ENCODE measurements at regions not wholly inside any gene's neighbourhood (a gene's known extent, or its start where the extent isn't known, plus 50 kb on each side); places are given as distances from the start of the nearest gene placed in this dataset.
A peak's percentile ranks its signal among the peaks of the same experiment; 100 is the strongest.

DNA sequence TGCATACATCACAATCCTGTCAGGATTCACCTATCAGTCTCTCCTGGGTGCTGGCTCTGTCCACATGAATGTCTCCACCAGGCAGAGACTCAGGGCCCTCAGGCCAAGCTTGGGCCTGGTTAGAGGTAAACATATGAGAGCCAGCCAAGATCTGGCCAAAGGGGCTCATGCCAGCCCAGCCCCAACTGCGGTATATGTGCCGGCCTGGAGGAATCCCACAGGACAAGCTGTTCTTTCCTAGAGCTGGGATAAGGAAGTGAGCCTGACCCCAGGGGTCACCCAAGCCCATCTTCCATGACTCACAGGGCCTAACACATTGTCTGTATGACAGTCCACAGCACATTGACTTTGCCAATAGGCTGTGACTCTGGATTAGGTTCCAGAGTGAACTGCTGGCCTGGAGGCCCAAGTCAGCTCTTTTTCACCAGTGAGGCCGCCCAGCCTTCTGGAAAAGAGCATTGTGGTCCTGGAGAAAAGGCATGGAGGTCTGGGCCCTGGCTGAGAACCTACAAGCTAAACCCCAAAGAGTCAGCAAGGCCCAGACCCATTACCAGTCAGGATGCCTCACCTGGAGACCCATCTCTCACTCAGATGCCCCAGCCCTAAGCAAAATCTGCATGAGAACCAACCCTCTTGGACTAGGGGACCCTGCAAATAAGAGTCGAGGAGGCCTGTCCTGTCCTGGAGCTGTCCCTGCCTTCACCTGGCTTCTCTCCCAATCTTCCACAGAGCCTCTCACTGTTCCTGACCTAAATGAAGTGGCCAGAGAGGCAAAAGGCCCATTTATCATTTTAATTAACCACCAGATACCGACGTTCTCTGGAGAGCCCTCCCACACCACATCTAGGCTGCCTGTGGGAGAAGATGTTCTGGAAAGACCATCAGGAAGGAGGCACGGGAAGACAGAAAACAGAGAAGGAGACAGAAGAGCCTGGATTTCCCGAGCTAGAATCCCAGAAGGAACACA lies 120.9 kb upstream of the PKDCC start:
- DNase-seq = no peak

DNA sequence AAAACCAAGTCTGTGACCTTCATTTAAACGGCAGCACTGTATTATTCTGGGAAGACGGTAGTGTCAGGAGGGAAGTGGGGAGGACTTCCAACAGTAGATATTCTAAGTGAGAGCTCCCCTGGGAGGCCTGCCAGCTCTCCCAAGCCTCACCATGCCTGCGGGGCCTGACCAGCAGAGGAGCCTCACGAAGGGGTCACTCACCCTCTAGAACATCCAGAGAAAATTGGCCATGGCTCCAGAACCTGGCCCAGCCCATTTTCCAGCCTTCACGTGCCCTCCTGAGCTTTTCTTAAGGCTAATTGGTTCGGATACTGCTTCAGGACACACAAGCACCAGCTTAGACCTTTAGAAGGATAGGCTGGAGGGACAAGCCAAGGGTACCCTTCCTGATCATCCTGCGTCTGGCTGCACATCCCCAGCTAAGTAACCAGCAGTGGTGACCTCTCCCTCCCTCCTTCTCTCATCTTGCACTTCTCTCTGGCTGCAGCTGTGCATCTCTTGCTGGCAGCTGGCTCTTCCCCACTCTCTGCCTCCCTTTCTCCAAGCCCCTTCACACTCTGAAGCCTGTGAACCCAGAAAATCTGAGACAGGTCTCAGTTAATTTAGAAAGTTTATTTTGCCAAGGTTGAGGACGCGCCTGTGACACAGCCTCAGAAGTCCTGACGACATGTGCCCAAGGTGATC lies 120.1 kb upstream of the PKDCC start:
- no peak for DNase-seq

DNA sequence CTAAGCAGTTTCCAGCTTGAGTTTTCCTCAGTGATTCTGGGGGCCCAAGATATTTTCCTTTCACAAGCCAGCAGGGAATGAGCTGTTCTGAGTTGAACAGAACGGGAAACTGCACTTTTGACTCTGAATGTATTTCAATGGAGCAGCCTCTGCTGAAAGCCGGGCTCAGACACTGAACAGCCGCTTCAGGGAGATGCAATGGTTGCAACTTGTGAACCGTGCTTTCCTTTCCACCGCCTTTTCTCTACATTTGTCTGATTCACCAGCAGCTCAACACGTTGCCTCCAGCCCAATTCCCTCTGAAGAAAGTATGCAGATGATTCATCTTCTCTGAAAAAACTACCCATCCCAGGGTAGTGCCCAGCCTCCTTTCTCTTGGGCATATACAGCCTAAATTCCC lies 119.3 kb upstream of the PKDCC start:
- DNase-seq = peak; percentile 36

DNA sequence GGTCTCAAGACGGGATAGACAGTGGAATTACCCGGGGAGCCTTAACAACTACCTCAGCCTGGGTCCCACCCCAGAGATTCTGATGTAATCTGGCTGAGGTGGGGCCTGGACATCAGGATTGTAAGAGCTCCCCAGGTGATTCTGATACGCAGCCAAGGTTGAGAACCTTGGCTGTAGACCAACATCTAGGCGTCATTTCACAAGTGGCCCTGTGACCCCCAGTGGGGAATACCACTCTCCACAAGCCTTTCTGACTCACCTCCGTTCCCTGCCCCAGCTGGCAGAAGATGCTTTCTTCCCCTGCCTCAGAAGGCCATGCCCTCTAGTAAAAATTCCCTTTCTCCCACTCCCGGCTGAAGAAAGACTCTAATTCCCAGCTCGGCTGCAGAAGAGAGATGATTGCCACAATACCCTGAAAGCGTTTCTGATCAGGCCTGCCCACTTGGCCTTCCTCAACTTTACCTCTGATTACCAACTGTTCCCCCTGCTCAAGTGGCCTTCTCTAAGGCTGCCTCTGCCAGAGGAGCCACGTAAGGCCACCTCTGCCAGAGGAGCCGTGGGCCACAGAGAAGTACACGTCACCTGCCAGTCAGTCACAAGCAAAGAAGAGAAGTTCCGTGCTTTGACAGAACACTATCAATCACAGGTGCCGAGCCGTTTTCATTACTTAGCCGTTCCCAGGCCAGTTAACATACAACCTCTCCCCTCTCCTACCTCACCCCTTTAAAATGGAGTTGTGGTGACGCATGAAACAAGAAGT lies 116.8 kb upstream of the PKDCC start:
- no peak for DNase-seq

DNA sequence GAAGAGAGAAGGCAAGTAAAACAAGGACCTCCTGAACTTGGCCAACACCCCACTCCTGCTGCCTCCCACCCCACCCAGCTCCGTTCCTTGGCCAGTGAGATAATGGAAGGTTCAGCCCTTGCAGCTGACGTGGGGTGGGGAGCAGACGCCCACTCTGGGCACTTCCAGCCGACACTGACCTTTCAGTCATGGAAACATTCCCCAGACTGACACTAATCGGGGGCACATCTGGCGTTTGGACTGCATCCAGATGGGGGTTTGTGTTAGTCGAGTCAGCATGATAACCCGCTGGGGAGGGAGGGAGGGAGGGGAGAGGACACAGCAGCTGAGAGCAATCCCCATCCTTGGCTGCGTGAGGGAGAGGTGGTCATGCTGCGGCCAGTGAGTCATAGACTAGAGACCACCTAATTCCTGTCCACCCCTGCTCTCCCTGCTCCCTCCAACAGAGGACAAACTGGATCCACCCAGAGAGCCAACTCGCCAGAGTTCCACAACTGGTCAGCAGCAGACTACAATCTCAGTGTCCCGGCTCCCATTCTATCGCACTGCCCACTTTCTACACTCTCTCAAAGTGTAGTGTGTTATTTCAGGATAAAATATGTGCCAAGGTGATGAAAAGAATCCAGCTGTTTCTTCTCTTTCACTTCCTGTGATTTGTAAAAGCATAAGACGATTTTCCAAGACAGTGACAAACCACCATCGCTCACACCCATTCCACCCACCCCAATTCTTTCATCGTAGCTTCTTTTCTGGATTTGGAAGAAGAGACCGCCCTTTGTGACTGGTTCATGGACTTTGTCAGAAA lies 115.4 kb upstream of the PKDCC start:
- no peak for DNase-seq

DNA sequence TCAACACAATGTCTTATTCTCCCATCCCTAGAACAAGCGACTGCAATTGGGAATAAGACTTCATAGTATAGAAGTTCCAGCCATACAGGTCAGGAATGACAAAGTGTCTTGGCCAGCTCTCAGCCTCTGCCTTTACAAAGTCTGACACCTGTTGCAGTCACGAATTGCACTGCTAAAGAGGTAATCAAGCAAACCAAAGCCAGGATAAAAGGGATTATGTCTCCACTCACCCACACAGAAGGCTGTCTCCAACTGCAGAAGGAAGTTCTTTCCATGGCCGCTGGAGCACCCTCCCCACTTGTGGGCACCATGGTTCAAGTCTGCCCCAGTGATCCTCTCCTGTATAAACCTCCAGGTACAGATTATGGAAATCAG lies 114.8 kb upstream of the PKDCC start:
- DNase-seq = no peak

DNA sequence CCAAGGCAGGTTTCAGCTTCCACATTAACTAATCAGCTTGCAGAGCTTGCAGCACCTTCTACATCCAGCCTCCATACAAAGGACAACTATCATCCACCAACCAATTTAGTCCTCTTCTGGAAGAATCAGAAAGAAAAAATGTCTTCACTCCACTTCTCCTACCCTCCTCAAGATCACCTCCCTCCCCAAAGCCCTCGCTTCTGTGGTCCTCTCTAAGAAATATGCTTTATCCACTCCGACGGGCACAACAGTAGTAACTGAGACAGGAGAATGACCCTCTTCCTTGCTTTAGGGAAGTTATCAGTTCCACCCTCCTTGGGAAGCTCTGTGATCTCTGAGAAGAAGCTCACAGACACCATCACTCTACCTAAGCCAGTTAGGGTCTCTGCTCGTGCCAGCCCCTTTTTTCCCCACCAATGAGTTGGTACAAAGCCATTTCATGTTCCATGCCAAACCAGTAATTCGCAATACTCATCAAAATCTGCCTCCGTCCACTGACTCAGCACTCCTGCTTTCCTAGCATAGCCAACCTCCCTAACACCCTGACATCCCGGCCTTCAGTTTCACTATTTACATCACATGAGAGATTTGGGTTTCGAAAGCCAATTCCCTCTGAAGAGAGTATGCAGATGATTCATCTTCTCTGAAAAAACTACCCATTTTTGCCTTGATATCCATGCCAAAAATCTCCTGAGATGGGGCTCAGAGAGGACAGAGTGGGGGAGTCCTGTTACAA lies 114.1 kb upstream of the PKDCC start:
- DNase-seq = peak; percentile 37

DNA sequence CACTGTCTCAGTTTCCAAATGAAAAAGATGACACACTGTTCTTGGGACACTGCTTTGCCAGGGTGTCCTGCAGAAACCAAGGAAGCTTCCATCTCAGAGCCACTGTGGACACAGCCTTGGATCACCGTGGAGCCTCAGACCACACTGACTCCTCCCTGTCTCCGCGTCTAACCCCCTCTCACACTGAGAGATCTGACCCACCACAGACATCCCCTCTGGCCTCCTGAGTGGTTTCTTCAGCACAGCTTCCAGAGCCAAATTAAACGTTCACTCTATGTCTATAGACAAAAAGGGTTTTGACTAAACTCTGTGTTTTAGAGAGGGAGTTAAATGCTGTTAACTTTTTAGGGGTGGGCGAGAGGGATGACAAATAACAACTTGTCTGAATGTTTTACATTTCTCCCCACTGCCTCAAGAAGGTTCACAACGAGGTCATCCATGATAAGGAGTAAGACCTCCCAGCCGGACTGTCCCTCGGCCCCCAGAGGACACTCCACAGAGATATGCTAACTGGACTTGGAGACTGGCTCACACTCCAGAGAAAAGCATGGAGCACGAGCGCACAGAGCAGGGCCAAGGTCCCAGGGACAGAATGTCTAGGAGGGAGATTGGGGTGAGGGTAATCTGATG lies 113.4 kb upstream of the PKDCC start:
- no peak for DNase-seq

DNA sequence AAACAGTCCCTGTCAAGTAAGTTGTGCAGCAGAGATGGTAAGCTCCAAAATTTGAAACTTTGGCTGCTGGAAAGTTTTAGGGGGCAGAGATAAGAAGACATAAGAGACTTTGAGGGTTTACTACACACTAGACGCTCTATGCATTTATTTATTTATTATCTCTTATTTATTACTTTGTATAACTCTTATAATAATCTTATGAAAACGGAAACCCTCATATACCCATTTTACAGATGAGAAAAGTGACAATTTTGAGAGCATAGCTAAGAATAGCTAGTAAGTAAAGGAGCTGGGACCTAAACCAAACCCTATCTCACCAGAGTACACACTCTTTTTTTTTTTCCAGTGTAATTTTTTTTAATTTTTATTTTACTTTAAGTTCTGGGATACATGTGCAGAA lies 112.8 kb upstream of the PKDCC start:
- DNase-seq = no peak

DNA sequence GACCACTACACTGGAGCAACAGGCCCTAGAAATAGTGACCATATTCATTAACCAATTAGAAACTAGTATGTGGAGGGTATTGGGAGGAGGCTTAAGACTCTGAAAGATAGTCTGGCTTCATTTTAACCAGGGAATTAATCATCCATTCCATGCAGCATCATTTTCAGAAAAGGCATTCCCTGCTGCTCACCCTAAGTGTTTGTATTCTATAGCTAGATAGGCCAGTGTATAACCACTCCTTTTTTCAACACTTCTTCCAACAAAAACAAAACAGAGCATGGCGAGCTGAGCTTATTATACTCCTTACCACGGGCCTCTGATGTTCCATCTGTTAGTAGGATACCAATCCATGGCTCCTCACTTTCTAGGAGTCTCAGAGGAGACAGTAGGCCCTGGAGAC lies 112.0 kb upstream of the PKDCC start:
- no peak for DNase-seq

DNA sequence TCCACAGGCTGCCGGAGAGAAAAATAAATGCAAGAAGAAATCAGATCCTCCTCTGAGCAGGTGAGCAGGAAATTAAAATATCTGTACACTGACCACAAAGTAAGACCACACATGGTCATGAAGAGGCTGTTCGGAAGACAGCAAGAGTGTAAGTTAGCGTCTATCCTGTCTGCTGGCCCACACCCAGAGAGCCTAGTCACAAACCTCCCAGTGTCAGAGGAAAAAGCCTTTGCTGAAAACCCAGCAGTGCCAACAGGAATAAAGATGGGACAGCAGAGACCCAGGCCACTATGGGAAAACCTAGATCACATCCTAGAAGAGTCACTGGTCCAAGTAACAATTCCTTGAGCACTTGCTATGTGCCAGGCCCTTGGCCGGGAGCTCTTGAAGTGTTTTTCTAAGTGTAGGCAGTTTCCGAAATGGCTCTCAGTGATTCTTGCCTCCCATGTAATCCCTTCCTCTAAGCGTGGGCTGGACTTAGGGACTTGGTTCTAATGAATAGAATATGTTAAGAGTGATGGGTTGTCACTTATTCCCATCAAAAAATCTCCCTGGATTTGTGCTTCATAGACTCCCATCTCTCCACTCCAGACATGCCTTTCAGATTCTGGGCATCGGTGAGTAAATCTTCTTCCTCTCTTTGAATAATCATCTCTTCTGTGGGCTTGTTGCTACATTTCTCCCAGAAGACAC lies 110.9 kb upstream of the PKDCC start:
- DNase-seq = no peak

DNA sequence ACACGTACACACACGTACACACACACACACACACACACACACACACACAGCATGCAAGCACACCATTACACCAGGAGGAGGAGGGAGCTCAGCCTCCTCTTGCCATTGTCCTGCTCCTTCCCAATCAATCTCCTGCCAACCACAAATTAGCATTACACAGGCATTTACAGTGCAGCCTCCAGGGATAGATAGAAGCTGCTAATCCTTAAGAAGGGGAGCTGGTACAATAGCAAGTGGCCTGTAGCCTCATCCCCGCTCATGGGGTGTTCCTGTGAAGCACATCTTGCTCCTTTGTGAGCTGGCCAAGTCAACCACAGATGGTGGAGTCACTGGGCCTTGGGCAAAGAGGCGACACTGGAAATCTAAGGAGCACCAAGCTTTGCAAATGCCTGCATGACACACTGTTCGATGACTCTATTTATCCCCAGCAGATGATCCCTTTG lies 110.3 kb upstream of the PKDCC start:
- DNase-seq = no peak

DNA sequence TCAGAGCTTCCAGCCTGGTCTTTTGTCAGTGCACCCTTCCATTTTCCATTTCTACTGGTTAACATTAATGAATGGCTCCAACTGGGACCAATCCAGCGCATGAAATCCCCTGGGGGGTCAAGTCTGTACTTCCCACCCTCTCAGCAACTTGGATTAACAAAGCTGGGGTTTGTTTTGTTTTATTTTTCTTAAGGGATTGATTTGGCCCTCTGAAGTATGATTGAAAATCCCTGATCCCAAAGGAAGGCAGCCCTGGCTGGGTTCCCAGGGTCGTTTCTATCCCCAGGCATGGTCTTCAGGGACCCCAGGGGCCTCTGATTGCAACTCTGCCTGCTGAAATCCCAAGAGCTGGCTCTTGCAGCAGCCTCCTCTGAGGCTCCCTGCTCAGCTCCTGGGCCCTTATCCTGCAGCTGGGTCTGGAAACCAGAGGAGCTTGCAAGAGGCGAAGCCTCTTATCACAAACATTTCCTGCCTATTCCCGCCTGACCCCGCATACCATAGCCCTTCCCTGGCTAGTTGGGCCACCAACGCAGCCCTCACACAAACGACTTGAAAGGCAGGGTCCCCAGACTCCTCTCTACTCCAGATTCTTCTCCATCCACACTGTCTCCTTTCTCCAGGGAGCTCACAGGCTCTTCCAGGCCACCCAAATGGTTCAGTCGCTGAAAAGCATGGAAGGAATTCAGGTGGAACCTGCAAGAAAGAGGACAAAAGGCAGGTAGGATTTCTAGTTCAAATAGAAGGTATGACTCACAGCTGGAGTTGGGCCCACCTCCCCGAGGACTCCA lies 109.7 kb upstream of the PKDCC start:
- DNase-seq = no peak

DNA sequence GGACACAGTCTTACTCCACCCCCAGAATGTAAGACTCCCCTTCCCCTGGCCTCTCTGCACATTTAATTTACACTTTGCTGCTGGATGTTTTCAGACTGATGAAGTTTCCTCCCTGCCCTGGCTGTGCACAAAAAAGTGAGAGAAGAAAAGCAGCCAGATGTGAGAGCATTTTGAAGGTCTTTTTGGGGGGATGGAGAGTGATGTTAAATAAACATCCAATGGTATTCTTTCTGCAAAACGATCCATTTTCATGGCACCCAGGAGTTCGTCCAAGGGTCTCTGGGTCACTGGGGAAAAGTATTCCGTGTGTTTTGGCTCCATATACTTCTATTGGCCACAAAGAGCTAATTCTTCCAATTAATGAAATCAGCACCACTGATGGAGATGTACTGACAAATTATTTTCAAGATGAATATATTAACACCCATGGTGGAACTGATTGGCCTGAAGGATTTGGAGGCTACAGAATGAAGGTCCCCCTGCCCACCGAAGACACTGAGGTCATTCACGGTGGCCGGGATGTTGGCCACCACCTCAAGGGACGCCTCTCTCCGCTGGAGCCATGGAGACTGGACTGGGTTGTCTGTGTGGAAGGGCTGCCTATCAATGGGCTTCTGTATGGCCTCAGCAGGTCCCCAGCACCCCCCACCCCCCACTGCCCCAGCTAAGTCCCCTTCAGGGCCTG lies 107.6 kb upstream of the PKDCC start:
- no peak for DNase-seq

DNA sequence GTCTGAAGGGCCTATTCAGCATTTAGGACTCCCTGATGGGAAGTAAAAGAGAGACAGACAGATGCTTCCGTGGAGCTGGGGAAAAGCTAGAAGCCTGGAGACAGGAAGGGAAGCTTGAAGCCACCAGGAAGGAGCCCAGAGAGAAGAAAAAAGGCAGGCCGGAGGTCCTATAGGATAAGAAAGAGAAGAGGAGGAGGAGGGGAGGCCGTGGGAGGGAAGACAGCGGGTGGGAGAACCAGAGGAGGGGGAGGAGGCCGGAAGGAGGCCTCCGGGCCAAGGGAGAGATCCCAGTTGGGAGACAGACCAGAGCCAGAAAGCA lies 107.1 kb upstream of the PKDCC start:
- no peak for DNase-seq

DNA sequence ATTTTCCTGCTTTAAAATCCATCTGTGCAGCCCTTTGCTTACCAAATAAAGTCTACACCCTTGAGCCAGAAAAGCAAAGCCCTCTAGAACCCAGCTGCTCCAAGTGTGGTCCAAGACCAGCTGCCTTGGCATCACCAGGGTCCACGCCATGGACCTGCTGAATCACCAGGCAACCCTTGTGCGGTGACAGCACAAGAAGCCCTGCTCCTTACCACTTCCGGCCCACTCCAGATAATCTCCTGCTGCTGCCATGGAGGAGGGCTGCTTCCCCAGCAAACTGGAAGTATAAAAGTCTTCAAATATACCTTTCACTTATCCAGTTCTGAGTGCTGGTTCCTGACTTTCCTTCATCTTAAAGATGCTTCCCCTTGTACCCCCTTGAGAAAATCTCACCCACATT lies 106.0 kb upstream of the PKDCC start:
- DNase-seq = no peak

DNA sequence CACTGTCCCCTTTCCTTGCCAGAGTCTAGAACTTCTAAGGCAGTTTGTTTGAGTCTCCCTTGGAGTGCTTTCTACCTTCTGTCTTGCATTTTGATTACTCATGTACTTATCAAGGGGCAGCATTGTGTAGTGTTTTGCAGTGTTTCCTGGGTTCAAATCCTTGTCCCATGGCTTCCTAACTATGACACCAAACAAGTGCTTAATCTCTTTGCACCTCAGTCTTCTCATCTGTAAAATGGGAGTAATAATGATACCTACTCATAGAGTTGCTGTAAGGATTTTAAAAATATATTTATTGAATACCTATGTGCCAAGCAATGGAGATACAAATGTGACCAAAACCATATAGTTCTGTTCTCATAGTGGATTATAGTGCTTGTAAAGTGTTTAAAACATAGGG lies 105.5 kb upstream of the PKDCC start:
- DNase-seq = no peak

DNA sequence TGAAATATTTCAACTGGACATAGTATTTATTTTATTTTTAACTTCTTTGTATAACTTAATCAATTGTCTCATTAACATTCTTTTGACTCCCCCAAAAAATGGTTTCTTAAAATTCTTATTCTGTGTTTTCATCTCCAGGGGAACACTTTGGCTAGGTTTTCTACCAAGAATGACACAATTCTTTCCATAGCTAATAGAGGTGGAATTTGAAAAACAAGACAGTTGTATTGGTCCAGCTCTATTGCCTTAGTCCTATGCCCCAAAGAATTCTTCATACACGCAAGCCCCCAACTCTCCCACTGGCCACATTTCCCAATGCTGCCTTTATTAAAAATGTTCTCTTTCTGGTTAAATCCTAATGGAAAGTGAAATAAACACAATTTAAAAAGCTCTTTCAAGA lies 104.7 kb upstream of the PKDCC start:
- no peak for DNase-seq

DNA sequence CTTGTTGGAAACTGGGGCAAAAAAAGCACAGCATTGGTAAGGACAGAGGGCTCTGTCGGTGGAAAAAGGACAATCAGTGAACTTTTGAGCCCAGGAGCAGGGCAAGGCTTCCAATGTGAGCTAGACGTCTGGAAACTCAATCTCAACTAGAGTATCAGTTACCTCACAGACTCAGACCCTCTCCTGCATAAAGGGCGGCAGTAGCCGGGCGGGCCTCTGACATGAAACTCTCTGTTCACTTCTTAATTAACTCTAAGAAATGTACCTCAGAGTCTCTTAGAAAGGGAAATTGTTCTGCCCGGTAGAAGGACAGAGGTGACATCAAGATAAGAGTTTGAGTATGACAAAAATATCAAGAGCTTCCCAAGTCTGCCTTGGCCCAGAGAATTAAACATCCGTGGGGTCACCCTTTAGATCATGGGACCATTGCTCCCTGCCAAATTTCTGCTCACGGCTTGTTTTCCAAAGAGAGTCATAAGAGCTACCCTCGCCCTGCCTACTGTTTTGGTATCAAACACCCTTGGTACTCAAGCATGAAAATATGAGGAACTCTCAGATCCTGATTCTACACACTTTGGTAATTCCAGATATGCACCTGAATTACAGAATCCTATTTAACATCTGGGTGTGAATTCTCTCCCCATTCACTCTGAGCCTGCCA lies 103.5 kb upstream of the PKDCC start:
- no peak for DNase-seq

Measured in amniotic stem cell (primary cell).